ENCODE measurements at regions not wholly inside any gene's neighbourhood (a gene's known extent, or its start where the extent isn't known, plus 50 kb on each side); places are given as distances from the start of the nearest gene placed in this dataset.

- DNase-seq: no peak
These were observed 326.8 kb upstream of the RTL1 start for GRCh38 chr14:101230161-101230850.

GRCh38 chr14:101230851-101231550 is 327.5 kb upstream of the RTL1 start:
- Histone ChIP-seq H3K36me3 (ENCODE audit: low read depth) (no peaks in the 10 kb centered on the region), H2AFZ (no peak overlapping the region), H3K79me2 (ENCODE audit: insufficient read depth) (no peaks in the 10 kb centered on the region), H3K9me3 (ENCODE audit: low read depth) (no peaks in the 10 kb centered on the region), H3K4me3 (no peak overlapping the region), H4K20me1 (ENCODE audit: insufficient read depth) (no peaks in the 10 kb centered on the region), H3F3A (ENCODE audit: insufficient read depth) (no peaks in the 10 kb centered on the region), H3K27ac (no peak overlapping the region), H3K9me2 (ENCODE audit: insufficient read depth) (no peaks in the 10 kb centered on the region), H3K4me1 (ENCODE audit: insufficient read depth) (no peaks in the 10 kb centered on the region), H3K4me2 (ENCODE audit: unreplicated experiment) (no peak overlapping the region), H3K9ac (no peak overlapping the region), H3K27me3 (replicated peaks; ENCODE audit: insufficient read depth) (no peaks in the 10 kb centered on the region; the same call in 1 of the 2 replicates)
- no peak for TF ChIP-seq EZH2phosphoT487 (IDR thresholded peaks at IDR 0.05; ENCODE audit: insufficient read depth, low read depth)
- TF ChIP-seq EZH2 (IDR thresholded peaks at IDR 0.05; ENCODE audit: insufficient read depth, poor library complexity, severe bottlenecking): no peak
- no peak for DNase-seq
- in situ Hi-C loops (cut with MboI): no loop called here
- WGBS, 2 experiments (ENCODE audit: low coverage in 1 of 2, low lambda C conversion rate in 2 of 2, missing lambda C conversion rate in 2 of 2): 65 to 77% methylated on average over 5 of the region's 5 CpGs

More at GRCh38 chr14:101230161-101230850, 326.8 kb upstream of the RTL1 start:
- Histone ChIP-seq H4K20me1 (ENCODE audit: insufficient read depth) (no peaks in the 10 kb centered on the region), H3K79me2 (ENCODE audit: insufficient read depth) (no peaks in the 10 kb centered on the region), H3K27me3 (replicated peaks; ENCODE audit: insufficient read depth) (no peaks in the 10 kb centered on the region; the same call in 1 of the 2 replicates), H3K27ac (no peak overlapping the region), H3K4me1 (ENCODE audit: insufficient read depth) (no peaks in the 10 kb centered on the region), H3K9ac (no peak overlapping the region), H3F3A (ENCODE audit: insufficient read depth) (no peaks in the 10 kb centered on the region), H3K9me2 (ENCODE audit: insufficient read depth) (no peaks in the 10 kb centered on the region), H2AFZ (no peak overlapping the region), H3K9me3 (ENCODE audit: low read depth) (no peaks in the 10 kb centered on the region), H3K4me3 (no peak overlapping the region), H3K36me3 (ENCODE audit: low read depth) (no peaks in the 10 kb centered on the region), H3K4me2 (ENCODE audit: unreplicated experiment) (no peak overlapping the region)
- WGBS, 2 experiments (ENCODE audit: low coverage in 1 of 2, low lambda C conversion rate in 2 of 2, missing lambda C conversion rate in 2 of 2): 73 to 82% methylated on average over 10 to 15 of the region's 15 CpGs
- in situ Hi-C loops (cut with MboI): no loop called here
- TF ChIP-seq EZH2 (IDR thresholded peaks at IDR 0.05; ENCODE audit: insufficient read depth, poor library complexity, severe bottlenecking) (no peak), EZH2phosphoT487 (IDR thresholded peaks at IDR 0.05; ENCODE audit: insufficient read depth, low read depth) (no peak)

GRCh38 chr14:101231828-101232227 is 328.3 kb upstream of the RTL1 start:
- Histone ChIP-seq H3K9ac (no peak overlapping the region), H3K4me3 (no peak overlapping the region), H3K4me2 (ENCODE audit: unreplicated experiment) (no peak overlapping the region), H3F3A (ENCODE audit: insufficient read depth) (no peaks in the 10 kb centered on the region), H3K36me3 (ENCODE audit: low read depth) (no peaks in the 10 kb centered on the region), H3K4me1 (ENCODE audit: insufficient read depth) (no peaks in the 10 kb centered on the region), H3K9me2 (ENCODE audit: insufficient read depth) (no peaks in the 10 kb centered on the region), H3K79me2 (ENCODE audit: insufficient read depth) (no peaks in the 10 kb centered on the region), H4K20me1 (ENCODE audit: insufficient read depth) (no peaks in the 10 kb centered on the region), H3K9me3 (ENCODE audit: low read depth) (no peaks in the 10 kb centered on the region), H2AFZ (no peak overlapping the region), H3K27me3 (replicated peaks; ENCODE audit: insufficient read depth) (no peaks in the 10 kb centered on the region; the same call in 1 of the 2 replicates), H3K27ac (no peak overlapping the region)
- WGBS, 2 experiments (ENCODE audit: low coverage in 1 of 2, low lambda C conversion rate in 2 of 2, missing lambda C conversion rate in 2 of 2): 70 to 72% methylated on average over 4 of the region's 4 CpGs
- TF ChIP-seq EZH2 (IDR thresholded peaks at IDR 0.05; ENCODE audit: insufficient read depth, poor library complexity, severe bottlenecking) (no peak), EZH2phosphoT487 (IDR thresholded peaks at IDR 0.05; ENCODE audit: insufficient read depth, low read depth) (no peak)
- in situ Hi-C loops (cut with MboI): no loop called here
- no peak for DNase-seq

GRCh38 chr14:101232340-101233020 is 328.8 kb upstream of the DIO3 start:
- TF ChIP-seq EZH2phosphoT487 (IDR thresholded peaks at IDR 0.05; ENCODE audit: insufficient read depth, low read depth) (no peak), EZH2 (IDR thresholded peaks at IDR 0.05; ENCODE audit: insufficient read depth, poor library complexity, severe bottlenecking) (no peak)
- DNase-seq: peak; percentile 9
- Histone ChIP-seq H3K9me2 (ENCODE audit: insufficient read depth) (no peaks in the 10 kb centered on the region), H3K4me3 (no peak overlapping the region), H4K20me1 (ENCODE audit: insufficient read depth) (no peaks in the 10 kb centered on the region), H2AFZ (no peak overlapping the region), H3K27ac (no peak overlapping the region), H3K9me3 (ENCODE audit: low read depth) (no peaks in the 10 kb centered on the region), H3K27me3 (replicated peaks; ENCODE audit: insufficient read depth) (no peaks in the 10 kb centered on the region; the same call in 1 of the 2 replicates), H3K4me1 (ENCODE audit: insufficient read depth) (no peaks in the 10 kb centered on the region), H3K36me3 (ENCODE audit: low read depth) (no peaks in the 10 kb centered on the region), H3F3A (ENCODE audit: insufficient read depth) (no peaks in the 10 kb centered on the region), H3K9ac (no peak overlapping the region), H3K79me2 (ENCODE audit: insufficient read depth) (no peaks in the 10 kb centered on the region), H3K4me2 (ENCODE audit: unreplicated experiment) (no peak overlapping the region)
- WGBS, 2 experiments (ENCODE audit: low coverage in 1 of 2, low lambda C conversion rate in 2 of 2, missing lambda C conversion rate in 2 of 2): 75 to 76% methylated on average over 20 to 21 of the region's 21 CpGs
- in situ Hi-C loops (cut with MboI): no loop called here
